IMR-90 (cell line): ENCODE measurements at regions not wholly inside any gene's neighbourhood (a gene's known extent, or its start where the extent isn't known, plus 50 kb on each side); places are given as distances from the start of the nearest gene placed in this dataset.

Source experiments
- ATAC-seq: fragments of 200-7000 bp; cut with Tn5 transposase; 2 replicates; pipeline ENCODE4 v1.9.1; 2020; ENCODE audit warnings: low read depth, mild to moderate bottlenecking, moderate library complexity
- BruUV-seq: library from RNA; stranded (reverse); fragments of 400-500 nt; replicated peaks from 2 replicates; lab custom pipeline; 2021; lab: Mats Ljungman, UMichigan
- CTCF ChIA-PET: fragments of 300-600 bp; formaldehyde crosslinking; extraction: SDS; loops from one replicate; lab custom pipeline; 2021; ENCODE audit warnings: antibody characterized with exemption; lab: Yijun Ruan, JAX
- POLR2A ChIA-PET: fragments of 300-600 bp; sonication (Branson Sonifier 250); formaldehyde crosslinking; loops from one replicate; lab custom pipeline; 2022; ENCODE audit warnings: antibody characterized with exemption; ENCODE audit not compliant: unreplicated experiment; lab: Charles Lee
- DNase-seq: peaks from one replicate; pipeline ENCODE4 v3.0.0; 2013
- H2AFZ ChIP-seq: replicated peaks from 2 replicates; pipeline ENCODE3; 2013; ENCODE audit warnings: low read length, mild to moderate bottlenecking; ENCODE audit not compliant: poor library complexity
- H2AK5ac ChIP-seq: 2 replicates; pipeline ENCODE4 v1.6.1; 2013; ENCODE audit warnings: low read depth, low read length, inconsistent platforms
- H2AK9ac ChIP-seq: replicated peaks from 2 replicates; pipeline ENCODE3; 2013; ENCODE audit warnings: mild to moderate bottlenecking, low read depth, low read length, moderate library complexity; ENCODE audit not compliant: poor library complexity
- H2BK120ac ChIP-seq: 2 replicates; pipeline ENCODE4 v1.6.1; 2013; ENCODE audit warnings: low read depth, low read length, inconsistent platforms
- H2BK15ac ChIP-seq: 3 replicates; pipeline ENCODE4 v1.6.1; 2013; ENCODE audit warnings: low read depth, low read length, inconsistent platforms
- H2BK20ac ChIP-seq: 2 replicates; pipeline ENCODE4 v1.6.1; 2013; ENCODE audit warnings: low read depth, mild to moderate bottlenecking, inconsistent platforms, low read length, moderate library complexity
- H2BK5ac ChIP-seq: 2 replicates; pipeline ENCODE4 v1.6.1; 2013; ENCODE audit warnings: mild to moderate bottlenecking, low read depth, low read length, inconsistent platforms; ENCODE audit not compliant: poor library complexity, severe bottlenecking
- H3K14ac ChIP-seq: replicated peaks from 2 replicates; pipeline ENCODE4 v1.6.1; 2013; ENCODE audit warnings: low read depth, low read length, inconsistent platforms
- H3K18ac ChIP-seq: 2 replicates; pipeline ENCODE4 v1.6.1; 2013; ENCODE audit warnings: low read depth, low read length, control low read depth
- H3K23ac ChIP-seq: 2 replicates; pipeline ENCODE4 v1.6.1; 2013; ENCODE audit warnings: low read depth, low read length, inconsistent platforms
- H3K27ac ChIP-seq: 2 replicates; pipeline ENCODE4 v1.5.1; 2013; ENCODE audit warnings: mild to moderate bottlenecking, control low read depth, low read length; ENCODE audit not compliant: insufficient read depth
- H3K27me3 ChIP-seq: 2 replicates; pipeline ENCODE4 v1.6.1; 2013; ENCODE audit warnings: low read length; ENCODE audit not compliant: control insufficient read depth, insufficient read depth
- H3K36me3 ChIP-seq: 2 replicates; pipeline ENCODE4 v1.6.1; 2013; ENCODE audit warnings: low read length, mixed read lengths; ENCODE audit not compliant: control insufficient read depth, insufficient read depth
- H3K4ac ChIP-seq: 2 replicates; pipeline ENCODE4 v1.6.1; 2013; ENCODE audit warnings: low read depth, low read length, inconsistent platforms
- H3K4me1 ChIP-seq: 2 replicates; pipeline ENCODE4 v1.6.1; 2013; ENCODE audit warnings: low read length, mixed read lengths; ENCODE audit not compliant: control insufficient read depth, insufficient read depth
- H3K4me2 ChIP-seq: 2 replicates; pipeline ENCODE4 v1.6.1; 2013; ENCODE audit warnings: low read depth, mild to moderate bottlenecking, control low read depth, low read length, moderate library complexity
- H3K4me3 ChIP-seq: 2 replicates; pipeline ENCODE4 v1.5.1; 2013; ENCODE audit warnings: low read depth, mild to moderate bottlenecking, control low read depth, low read length, moderate library complexity; ENCODE audit not compliant: insufficient read depth
- H3K56ac ChIP-seq: 2 replicates; pipeline ENCODE4 v1.6.1; 2013; ENCODE audit warnings: low read length, inconsistent platforms; ENCODE audit not compliant: insufficient read depth; ENCODE audit errors: extremely low read depth
- H3K79me1 ChIP-seq, 2 experiments: 2 replicates each; pipeline ENCODE4 v1.6.1; 2013; ENCODE audit warnings: low read length in 2 of 2, inconsistent platforms in 1 of 2, low read depth in 1 of 2
- H3K9ac ChIP-seq: 2 replicates; pipeline ENCODE4 v1.6.1; 2013; ENCODE audit warnings: low read depth, low read length, control low read depth
- H3K9me1 ChIP-seq: 2 replicates; pipeline ENCODE4 v1.6.1; 2013; ENCODE audit warnings: low read length, inconsistent platforms; ENCODE audit not compliant: insufficient read depth
- H3K9me3 ChIP-seq: 2 replicates; pipeline ENCODE4 v1.6.1; 2013; ENCODE audit warnings: low read length; ENCODE audit not compliant: control insufficient read depth, insufficient read depth
- H4K20me1 ChIP-seq: 2 replicates; pipeline ENCODE4 v1.6.1; 2013; ENCODE audit warnings: low read length, inconsistent platforms; ENCODE audit not compliant: insufficient read depth
- H4K5ac ChIP-seq: 2 replicates; pipeline ENCODE4 v1.6.1; 2013; ENCODE audit warnings: mild to moderate bottlenecking, low read depth, low read length, control low read depth
- H4K8ac ChIP-seq, 2 experiments: 2 replicates each; pipeline ENCODE4 v1.6.1; 2013; ENCODE audit warnings: low read depth in 2 of 2, low read length in 2 of 2, control low read depth in 1 of 2, inconsistent platforms in 1 of 2
- H4K91ac ChIP-seq: 2 replicates; pipeline ENCODE4 v1.6.1; 2013; ENCODE audit warnings: low read depth, low read length, inconsistent platforms; ENCODE audit not compliant: insufficient read depth
- BHLHE40 ChIP-seq: fragments of 150-350 bp; IDR thresholded peaks from 2 replicates; pipeline ENCODE4 v1.6.1; 2016; ENCODE audit warnings: mild to moderate bottlenecking, low read depth, low read length
- CEBPB ChIP-seq: IDR thresholded peaks from 2 replicates; pipeline ENCODE4 v1.6.1; 2012; ENCODE audit warnings: low read depth, low read length, improper control_type of control experiment
- FOS ChIP-seq: fragments of 150-350 bp; IDR thresholded peaks from 2 replicates; pipeline ENCODE4 v1.6.1; 2016; ENCODE audit warnings: low read depth, low read length
- MXI1 ChIP-seq: IDR thresholded peaks from 2 replicates; pipeline ENCODE4 v1.6.1; 2012; ENCODE audit warnings: low read depth, mild to moderate bottlenecking, low read length, moderate library complexity, borderline replicate concordance
- NFE2L2 ChIP-seq: fragments of 150-350 bp; IDR thresholded peaks from 2 replicates; pipeline ENCODE4 v1.6.1; 2016; ENCODE audit warnings: low read depth, mild to moderate bottlenecking, low read length
- POLR2A ChIP-seq: IDR thresholded peaks from 2 replicates; pipeline ENCODE4 v1.6.1; 2012; ENCODE audit warnings: mild to moderate bottlenecking, low read depth, low read length
- WGBS, 2 experiments: methylation state at CpG; one replicate each; pipeline versions ENCODE4 v1.1.5 to v1.1.7; 2013; ENCODE audit warnings: missing lambda C conversion rate in 2 of 2; ENCODE audit not compliant: insufficient read length in 1 of 2; ENCODE audit errors: extremely low coverage in 2 of 2; 5-methylcytosine and 5-hydroxymethylcytosine counted together
- dilution Hi-C: fragments of 300-500 bp; cut with HindIII; formaldehyde crosslinking; loops from one replicate; pipeline ENCODE4 v1.14.3; 2018; ENCODE audit warnings: low sequenced_read_pairs; ENCODE audit not compliant: unreplicated experiment
- in situ Hi-C: fragments of 300-500 bp; cut with MboI; formaldehyde crosslinking; loops from 3 replicates; pipeline ENCODE4 v1.14.3; 2019; ENCODE audit warnings: low sequenced_read_pairs, inconsistent platforms, mixed read lengths
- intact Hi-C: fragments of 100-400 bp; cut with micrococcal nuclease; formaldehyde crosslinking; loops from 2 replicates; pipeline ENCODE4 v1.10.0; 2022

- WGBS, 2 experiments, result no CpG with 5 or more reads among the region's 1 CpG
- H3K9ac ChIP-seq, result no peak overlapping the region
- peaks cover 2% of the 10 kb centered on the region; the same call in 1 of the 2 replicates for H3K4me1 ChIP-seq
- H3K4me2 ChIP-seq, result no peak overlapping the region; the same call in 1 of the 2 replicates
- no peak overlapping the region for H2AFZ ChIP-seq
- H3K27me3 ChIP-seq, result no peaks in the 10 kb centered on the region
- H3K27ac ChIP-seq, result peak overlapping the region; percentile 25; the same call in 1 of the 2 replicates
- no peaks in the 10 kb centered on the region for H3K9me1 ChIP-seq
- intact Hi-C loops (no loop called here), dilution Hi-C loops (no loop called here), in situ Hi-C loops (no loop called here)
- H2BK15ac ChIP-seq, result no peak overlapping the region
- no peak overlapping the region for H4K5ac ChIP-seq
- no peak overlapping the region for H2BK5ac ChIP-seq
- H2BK120ac ChIP-seq, result no peak overlapping the region
- no peak overlapping the region for H2BK20ac ChIP-seq
- no peak overlapping the region for H3K4me3 ChIP-seq
- ChIA-PET POLR2A (no interaction called here), CTCF (interaction anchor here (1.0 to 1.5 kb wide), 3 partner anchors 9 to 72 kb away, joined by 3 read pairs; no protein-coding TSS in a partner anchor)
- no peak overlapping the region for H4K91ac ChIP-seq
- H3K9me3 ChIP-seq, result no peaks in the 10 kb centered on the region
- no peak for TF ChIP-seq NFE2L2
- peak; percentile 48; the same call in 1 of the 2 replicates for TF ChIP-seq FOS
- no peak for TF ChIP-seq MXI1
- TF ChIP-seq BHLHE40, result no peak
- no peak for TF ChIP-seq POLR2A
- peak; percentile 74 for TF ChIP-seq CEBPB
- no peaks in the 10 kb centered on the region for H4K20me1 ChIP-seq
- no peak overlapping the region for H3K23ac ChIP-seq
- peak; percentile 94 for ATAC-seq
- H3K4ac ChIP-seq, result no peak overlapping the region
- no peak overlapping the region for H3K14ac ChIP-seq
- no peaks in the 10 kb centered on the region for H3K79me1 ChIP-seq
- H3K18ac ChIP-seq, result no peak overlapping the region
- DNase-seq, result peak; percentile 70
- H4K8ac ChIP-seq, result no peak overlapping the region
- BruUV-seq, result no TSS peak
- no peak overlapping the region for H3K56ac ChIP-seq
- H2AK9ac ChIP-seq, result no peak overlapping the region
- no peak overlapping the region for H2AK5ac ChIP-seq
- H3K36me3 ChIP-seq, result no peaks in the 10 kb centered on the region
Measured at GRCh38 chr10:84076047-84076388, 63.3 kb upstream of the GHITM start.
